ENCODE measurements at regions not wholly inside any gene's neighbourhood (a gene's known extent, or its start where the extent isn't known, plus 50 kb on each side); places are given as distances from the start of the nearest gene placed in this dataset.

- DNase-seq, result no peak
Measured at GRCh38 chr5:81914696-81915095, 57.1 kb upstream of the ATG10 start.

- no peak for DNase-seq
Measured at GRCh38 chr5:81912933-81913332, 58.9 kb upstream of the ATG10 start.

- no peak for DNase-seq
Measured at GRCh38 chr5:81909677-81910076, 62.1 kb upstream of the ATG10 start.

- no peak for DNase-seq
Measured at GRCh38 chr5:81908771-81909170, 63.1 kb upstream of the ATG10 start.

GRCh38 chr5:81908044-81908443 is 63.8 kb upstream of the ATG10 start:
- DNase-seq, result no peak

- DNase-seq, result no peak
Measured at GRCh38 chr5:81907012-81907635, 64.7 kb upstream of the ATG10 start.

GRCh38 chr5:81906086-81906485 is 65.7 kb upstream of the ATG10 start:
- DNase-seq, result no peak

GRCh38 chr5:81904861-81905260 is 67.0 kb upstream of the ATG10 start:
- no peak for DNase-seq

GRCh38 chr5:81904166-81904565 is 67.7 kb upstream of the ATG10 start:
- no peak for DNase-seq

- DNase-seq, result no peak
Measured at GRCh38 chr5:81901586-81901985, 70.2 kb upstream of the ATG10 start.

- no peak for DNase-seq
Measured at GRCh38 chr5:81899123-81899522, 72.7 kb upstream of the ATG10 start.

- DNase-seq, result no peak
Measured at GRCh38 chr5:81898403-81898802, 73.4 kb upstream of the ATG10 start.

- no peak for DNase-seq
Measured at GRCh38 chr5:81896764-81897163, 75.1 kb upstream of the ATG10 start.

- DNase-seq, result no peak
Measured at GRCh38 chr5:81895307-81895706, 76.5 kb upstream of the ATG10 start.

- no peak for DNase-seq
Measured at GRCh38 chr5:81893961-81894360, 77.9 kb upstream of the ATG10 start.

GRCh38 chr5:81884871-81885270 is 87.0 kb upstream of the ATG10 start:
- DNase-seq, result no peak

- no peak for DNase-seq
Measured at GRCh38 chr5:81883371-81883770, 88.5 kb upstream of the ATG10 start.

GRCh38 chr5:81881595-81881994 is 90.2 kb upstream of the ATG10 start:
- no peak for DNase-seq

GRCh38 chr5:81879936-81880335 is 91.9 kb upstream of the ATG10 start:
- DNase-seq, result no peak

- DNase-seq, result no peak
Measured at GRCh38 chr5:81878333-81878732, 93.5 kb upstream of the ATG10 start.

- no peak for DNase-seq
Measured at GRCh38 chr5:81866994-81867393, 104.8 kb upstream of the ATG10 start.

- no peak for DNase-seq
Measured at GRCh38 chr5:81860778-81861177, 109.9 kb upstream of the SSBP2 start.

GRCh38 chr5:81859624-81860023 is 108.7 kb upstream of the SSBP2 start:
- no peak for DNase-seq

- no peak for DNase-seq
Measured at GRCh38 chr5:81856948-81857928, 106.3 kb upstream of the SSBP2 start.
